ENCODE measurements at regions not wholly inside any gene's neighbourhood (a gene's known extent, or its start where the extent isn't known, plus 50 kb on each side); places are given as distances from the start of the nearest gene placed in this dataset.

DNA sequence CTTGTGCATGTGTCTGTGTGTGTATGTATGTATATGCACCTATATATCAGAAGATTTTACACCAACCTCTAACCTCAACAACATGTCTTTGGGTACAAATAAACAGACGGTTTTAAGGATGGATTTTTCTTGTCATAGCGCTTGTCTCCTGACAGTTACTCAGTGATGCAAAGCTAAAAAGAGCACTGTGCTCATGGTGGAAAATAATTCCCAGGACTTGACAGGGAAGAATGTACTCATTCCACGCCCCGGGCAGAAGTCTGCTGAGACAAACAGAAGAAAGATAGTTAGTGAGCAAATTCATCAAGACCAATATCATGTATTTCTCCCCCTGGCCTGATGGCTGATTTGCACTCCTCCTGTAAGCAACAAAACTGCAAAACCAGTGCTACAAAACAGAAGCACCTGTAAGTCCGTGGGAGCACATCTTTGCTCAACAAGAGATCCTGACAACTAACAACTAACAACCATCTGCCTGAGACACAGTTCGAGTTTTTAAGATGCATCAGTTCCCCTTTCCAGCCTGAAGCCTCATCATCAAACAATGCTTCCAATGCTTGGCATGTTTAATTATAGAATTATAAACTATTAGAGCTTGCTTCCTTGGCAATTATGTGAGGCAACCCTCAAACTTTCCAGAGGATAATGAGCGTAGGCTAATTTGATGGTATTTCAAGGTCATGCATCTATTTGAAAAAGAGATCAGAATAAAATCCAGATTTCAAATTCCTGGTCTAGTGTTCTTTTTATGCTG is 812.7 kb upstream of the MIR17HG start:
- Mint-ChIP-seq H3K27ac (no peak overlapping the region), H3K27me3 (ENCODE audit: insufficient read depth, low read depth, poor library complexity) (no peaks in the 10 kb centered on the region), H3K9me3 (no peaks in the 10 kb centered on the region), H3K4me3 (no peak overlapping the region), H3K36me3 (ENCODE audit: low read depth) (no peaks in the 10 kb centered on the region), H3K4me1 (no peaks in the 10 kb centered on the region)
- Histone ChIP-seq H3K36me3 (ENCODE audit: insufficient read depth) (no peaks in the 10 kb centered on the region), H3K9me2 (ENCODE audit: insufficient read depth) (no peaks in the 10 kb centered on the region), H3F3A (replicated peaks; ENCODE audit: low read depth) (no peaks in the 10 kb centered on the region), H3K4me1 (ENCODE audit: insufficient read depth) (no peaks in the 10 kb centered on the region), H3K27ac (ENCODE audit: low read depth) (no peak overlapping the region), H4K20me1 (replicated peaks; ENCODE audit: insufficient read depth) (no peaks in the 10 kb centered on the region), H3K79me2 (replicated peaks; ENCODE audit: insufficient read depth) (no peaks in the 10 kb centered on the region), H3K27me3 (ENCODE audit: insufficient read depth) (no peaks in the 10 kb centered on the region), H3K4me3 (no peak overlapping the region), H3K4me2 (no peak overlapping the region), H2AFZ (peak overlapping the region; percentile 12)
- no peak for ATAC-seq
- TF ChIP-seq, protein P1, sequence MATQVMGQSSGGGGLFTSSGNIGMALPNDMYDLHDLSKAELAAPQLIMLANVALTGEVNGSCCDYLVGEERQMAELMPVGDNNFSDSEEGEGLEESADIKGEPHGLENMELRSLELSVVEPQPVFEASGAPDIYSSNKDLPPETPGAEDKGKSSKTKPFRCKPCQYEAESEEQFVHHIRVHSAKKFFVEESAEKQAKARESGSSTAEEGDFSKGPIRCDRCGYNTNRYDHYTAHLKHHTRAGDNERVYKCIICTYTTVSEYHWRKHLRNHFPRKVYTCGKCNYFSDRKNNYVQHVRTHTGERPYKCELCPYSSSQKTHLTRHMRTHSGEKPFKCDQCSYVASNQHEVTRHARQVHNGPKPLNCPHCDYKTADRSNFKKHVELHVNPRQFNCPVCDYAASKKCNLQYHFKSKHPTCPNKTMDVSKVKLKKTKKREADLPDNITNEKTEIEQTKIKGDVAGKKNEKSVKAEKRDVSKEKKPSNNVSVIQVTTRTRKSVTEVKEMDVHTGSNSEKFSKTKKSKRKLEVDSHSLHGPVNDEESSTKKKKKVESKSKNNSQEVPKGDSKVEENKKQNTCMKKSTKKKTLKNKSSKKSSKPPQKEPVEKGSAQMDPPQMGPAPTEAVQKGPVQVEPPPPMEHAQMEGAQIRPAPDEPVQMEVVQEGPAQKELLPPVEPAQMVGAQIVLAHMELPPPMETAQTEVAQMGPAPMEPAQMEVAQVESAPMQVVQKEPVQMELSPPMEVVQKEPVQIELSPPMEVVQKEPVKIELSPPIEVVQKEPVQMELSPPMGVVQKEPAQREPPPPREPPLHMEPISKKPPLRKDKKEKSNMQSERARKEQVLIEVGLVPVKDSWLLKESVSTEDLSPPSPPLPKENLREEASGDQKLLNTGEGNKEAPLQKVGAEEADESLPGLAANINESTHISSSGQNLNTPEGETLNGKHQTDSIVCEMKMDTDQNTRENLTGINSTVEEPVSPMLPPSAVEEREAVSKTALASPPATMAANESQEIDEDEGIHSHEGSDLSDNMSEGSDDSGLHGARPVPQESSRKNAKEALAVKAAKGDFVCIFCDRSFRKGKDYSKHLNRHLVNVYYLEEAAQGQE (IDR thresholded peaks at IDR 0.05; ENCODE audit: unreplicated experiment): no peak
- TF ChIP-seq, protein P2, sequence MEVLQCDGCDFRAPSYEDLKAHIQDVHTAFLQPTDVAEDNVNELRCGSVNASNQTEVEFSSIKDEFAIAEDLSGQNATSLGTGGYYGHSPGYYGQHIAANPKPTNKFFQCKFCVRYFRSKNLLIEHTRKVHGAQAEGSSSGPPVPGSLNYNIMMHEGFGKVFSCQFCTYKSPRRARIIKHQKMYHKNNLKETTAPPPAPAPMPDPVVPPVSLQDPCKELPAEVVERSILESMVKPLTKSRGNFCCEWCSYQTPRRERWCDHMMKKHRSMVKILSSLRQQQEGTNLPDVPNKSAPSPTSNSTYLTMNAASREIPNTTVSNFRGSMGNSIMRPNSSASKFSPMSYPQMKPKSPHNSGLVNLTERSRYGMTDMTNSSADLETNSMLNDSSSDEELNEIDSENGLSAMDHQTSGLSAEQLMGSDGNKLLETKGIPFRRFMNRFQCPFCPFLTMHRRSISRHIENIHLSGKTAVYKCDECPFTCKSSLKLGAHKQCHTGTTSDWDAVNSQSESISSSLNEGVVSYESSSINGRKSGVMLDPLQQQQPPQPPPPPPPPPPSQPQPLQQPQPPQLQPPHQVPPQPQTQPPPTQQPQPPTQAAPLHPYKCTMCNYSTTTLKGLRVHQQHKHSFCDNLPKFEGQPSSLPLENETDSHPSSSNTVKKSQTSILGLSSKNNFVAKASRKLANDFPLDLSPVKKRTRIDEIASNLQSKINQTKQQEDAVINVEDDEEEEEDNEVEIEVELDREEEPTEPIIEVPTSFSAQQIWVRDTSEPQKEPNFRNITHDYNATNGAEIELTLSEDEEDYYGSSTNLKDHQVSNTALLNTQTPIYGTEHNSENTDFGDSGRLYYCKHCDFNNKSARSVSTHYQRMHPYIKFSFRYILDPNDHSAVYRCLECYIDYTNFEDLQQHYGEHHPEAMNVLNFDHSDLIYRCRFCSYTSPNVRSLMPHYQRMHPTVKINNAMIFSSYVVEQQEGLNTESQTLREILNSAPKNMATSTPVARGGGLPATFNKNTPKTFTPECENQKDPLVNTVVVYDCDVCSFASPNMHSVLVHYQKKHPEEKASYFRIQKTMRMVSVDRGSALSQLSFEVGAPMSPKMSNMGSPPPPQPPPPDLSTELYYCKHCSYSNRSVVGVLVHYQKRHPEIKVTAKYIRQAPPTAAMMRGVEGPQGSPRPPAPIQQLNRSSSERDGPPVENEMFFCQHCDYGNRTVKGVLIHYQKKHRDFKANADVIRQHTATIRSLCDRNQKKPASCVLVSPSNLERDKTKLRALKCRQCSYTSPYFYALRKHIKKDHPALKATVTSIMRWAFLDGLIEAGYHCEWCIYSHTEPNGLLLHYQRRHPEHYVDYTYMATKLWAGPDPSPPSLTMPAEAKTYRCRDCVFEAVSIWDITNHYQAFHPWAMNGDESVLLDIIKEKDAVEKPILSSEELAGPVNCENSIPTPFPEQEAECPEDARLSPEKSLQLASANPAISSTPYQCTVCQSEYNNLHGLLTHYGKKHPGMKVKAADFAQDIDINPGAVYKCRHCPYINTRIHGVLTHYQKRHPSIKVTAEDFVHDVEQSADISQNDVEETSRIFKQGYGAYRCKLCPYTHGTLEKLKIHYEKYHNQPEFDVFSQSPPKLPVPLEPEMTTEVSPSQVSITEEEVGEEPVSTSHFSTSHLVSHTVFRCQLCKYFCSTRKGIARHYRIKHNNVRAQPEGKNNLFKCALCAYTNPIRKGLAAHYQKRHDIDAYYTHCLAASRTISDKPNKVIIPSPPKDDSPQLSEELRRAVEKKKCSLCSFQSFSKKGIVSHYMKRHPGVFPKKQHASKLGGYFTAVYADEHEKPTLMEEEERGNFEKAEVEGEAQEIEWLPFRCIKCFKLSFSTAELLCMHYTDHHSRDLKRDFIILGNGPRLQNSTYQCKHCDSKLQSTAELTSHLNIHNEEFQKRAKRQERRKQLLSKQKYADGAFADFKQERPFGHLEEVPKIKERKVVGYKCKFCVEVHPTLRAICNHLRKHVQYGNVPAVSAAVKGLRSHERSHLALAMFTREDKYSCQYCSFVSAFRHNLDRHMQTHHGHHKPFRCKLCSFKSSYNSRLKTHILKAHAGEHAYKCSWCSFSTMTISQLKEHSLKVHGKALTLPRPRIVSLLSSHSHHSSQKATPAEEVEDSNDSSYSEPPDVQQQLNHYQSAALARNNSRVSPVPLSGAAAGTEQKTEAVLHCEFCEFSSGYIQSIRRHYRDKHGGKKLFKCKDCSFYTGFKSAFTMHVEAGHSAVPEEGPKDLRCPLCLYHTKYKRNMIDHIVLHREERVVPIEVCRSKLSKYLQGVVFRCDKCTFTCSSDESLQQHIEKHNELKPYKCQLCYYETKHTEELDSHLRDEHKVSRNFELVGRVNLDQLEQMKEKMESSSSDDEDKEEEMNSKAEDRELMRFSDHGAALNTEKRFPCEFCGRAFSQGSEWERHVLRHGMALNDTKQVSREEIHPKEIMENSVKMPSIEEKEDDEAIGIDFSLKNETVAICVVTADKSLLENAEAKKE (CRISPR knock-in tag; IDR thresholded peaks at IDR 0.05): no peak
- TF ChIP-seq CREB1 (CRISPR knock-in tag; IDR thresholded peaks at IDR 0.05; ENCODE audit: low read depth): no peak
- no peak for TF ChIP-seq ZNF331 (CRISPR knock-in tag; IDR thresholded peaks at IDR 0.05; ENCODE audit: low read depth)
- TF ChIP-seq, protein P3, sequence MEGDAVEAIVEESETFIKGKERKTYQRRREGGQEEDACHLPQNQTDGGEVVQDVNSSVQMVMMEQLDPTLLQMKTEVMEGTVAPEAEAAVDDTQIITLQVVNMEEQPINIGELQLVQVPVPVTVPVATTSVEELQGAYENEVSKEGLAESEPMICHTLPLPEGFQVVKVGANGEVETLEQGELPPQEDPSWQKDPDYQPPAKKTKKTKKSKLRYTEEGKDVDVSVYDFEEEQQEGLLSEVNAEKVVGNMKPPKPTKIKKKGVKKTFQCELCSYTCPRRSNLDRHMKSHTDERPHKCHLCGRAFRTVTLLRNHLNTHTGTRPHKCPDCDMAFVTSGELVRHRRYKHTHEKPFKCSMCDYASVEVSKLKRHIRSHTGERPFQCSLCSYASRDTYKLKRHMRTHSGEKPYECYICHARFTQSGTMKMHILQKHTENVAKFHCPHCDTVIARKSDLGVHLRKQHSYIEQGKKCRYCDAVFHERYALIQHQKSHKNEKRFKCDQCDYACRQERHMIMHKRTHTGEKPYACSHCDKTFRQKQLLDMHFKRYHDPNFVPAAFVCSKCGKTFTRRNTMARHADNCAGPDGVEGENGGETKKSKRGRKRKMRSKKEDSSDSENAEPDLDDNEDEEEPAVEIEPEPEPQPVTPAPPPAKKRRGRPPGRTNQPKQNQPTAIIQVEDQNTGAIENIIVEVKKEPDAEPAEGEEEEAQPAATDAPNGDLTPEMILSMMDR (conservative IDR thresholded peaks at IDR 0.05; ENCODE audit: low read depth in 2 of 2): no peak
- no peak for TF ChIP-seq ZNF114 (CRISPR knock-in tag; IDR thresholded peaks at IDR 0.05)
- TF ChIP-seq EZH2 (IDR thresholded peaks at IDR 0.05; ENCODE audit: low read depth, unreplicated experiment): no peak
- no peak for TF ChIP-seq EZH2phosphoT487 (IDR thresholded peaks at IDR 0.05; ENCODE audit: unreplicated experiment)
- no peak for TF ChIP-seq JUNB (IDR thresholded peaks at IDR 0.05; ENCODE audit: unreplicated experiment)
- TF ChIP-seq, protein P4, sequence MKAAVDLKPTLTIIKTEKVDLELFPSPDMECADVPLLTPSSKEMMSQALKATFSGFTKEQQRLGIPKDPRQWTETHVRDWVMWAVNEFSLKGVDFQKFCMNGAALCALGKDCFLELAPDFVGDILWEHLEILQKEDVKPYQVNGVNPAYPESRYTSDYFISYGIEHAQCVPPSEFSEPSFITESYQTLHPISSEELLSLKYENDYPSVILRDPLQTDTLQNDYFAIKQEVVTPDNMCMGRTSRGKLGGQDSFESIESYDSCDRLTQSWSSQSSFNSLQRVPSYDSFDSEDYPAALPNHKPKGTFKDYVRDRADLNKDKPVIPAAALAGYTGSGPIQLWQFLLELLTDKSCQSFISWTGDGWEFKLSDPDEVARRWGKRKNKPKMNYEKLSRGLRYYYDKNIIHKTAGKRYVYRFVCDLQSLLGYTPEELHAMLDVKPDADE (IDR thresholded peaks at IDR 0.05): no peak
- no peak for TF ChIP-seq STAT1 (IDR thresholded peaks at IDR 0.05; ENCODE audit: unreplicated experiment)
- no peak for DNase-seq (ENCODE audit: low spot score)

Data from GM23338 (cell line).